ENCODE measurements at regions not wholly inside any gene's neighbourhood (a gene's known extent, or its start where the extent isn't known, plus 50 kb on each side); places are given as distances from the start of the nearest gene placed in this dataset.

DNA sequence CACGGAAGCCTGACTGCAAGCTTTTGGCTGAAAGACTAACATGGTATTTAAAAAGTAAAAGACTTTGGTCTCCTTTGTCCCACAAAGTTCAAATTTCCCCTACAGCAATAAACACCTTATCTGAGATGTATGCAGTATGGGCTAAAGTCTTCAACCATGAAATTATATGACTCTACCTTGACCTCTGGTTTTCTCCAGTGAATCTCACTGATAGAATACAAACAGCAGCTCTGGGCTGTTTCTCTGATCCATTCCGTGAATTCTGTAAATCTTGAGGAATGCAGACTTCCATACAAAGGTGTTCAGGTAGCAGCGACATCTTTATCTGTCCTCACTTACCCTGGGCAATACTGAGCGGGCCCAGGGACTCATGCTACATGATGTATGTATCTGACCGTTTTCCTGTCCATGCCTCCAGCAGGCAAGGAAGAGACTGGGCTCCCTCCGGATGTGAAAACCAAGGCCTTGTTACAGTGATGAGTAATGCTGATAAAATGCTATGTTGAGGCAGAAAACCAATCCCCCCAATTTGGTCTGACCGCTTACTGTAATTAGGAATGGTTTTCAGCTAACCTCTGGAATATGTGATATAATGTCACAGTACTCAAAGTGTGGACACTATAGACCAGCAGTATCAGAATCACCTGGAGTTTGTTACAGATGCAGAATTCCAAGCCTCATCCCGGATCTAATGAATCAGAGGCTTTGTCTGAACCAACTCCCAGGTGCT lies 589.8 kb downstream of the HS3ST4 start:
- TF ChIP-seq POLR2A (IDR thresholded peaks at IDR 0.05): no peak
- TF ChIP-seq, protein P1, sequence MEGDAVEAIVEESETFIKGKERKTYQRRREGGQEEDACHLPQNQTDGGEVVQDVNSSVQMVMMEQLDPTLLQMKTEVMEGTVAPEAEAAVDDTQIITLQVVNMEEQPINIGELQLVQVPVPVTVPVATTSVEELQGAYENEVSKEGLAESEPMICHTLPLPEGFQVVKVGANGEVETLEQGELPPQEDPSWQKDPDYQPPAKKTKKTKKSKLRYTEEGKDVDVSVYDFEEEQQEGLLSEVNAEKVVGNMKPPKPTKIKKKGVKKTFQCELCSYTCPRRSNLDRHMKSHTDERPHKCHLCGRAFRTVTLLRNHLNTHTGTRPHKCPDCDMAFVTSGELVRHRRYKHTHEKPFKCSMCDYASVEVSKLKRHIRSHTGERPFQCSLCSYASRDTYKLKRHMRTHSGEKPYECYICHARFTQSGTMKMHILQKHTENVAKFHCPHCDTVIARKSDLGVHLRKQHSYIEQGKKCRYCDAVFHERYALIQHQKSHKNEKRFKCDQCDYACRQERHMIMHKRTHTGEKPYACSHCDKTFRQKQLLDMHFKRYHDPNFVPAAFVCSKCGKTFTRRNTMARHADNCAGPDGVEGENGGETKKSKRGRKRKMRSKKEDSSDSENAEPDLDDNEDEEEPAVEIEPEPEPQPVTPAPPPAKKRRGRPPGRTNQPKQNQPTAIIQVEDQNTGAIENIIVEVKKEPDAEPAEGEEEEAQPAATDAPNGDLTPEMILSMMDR (IDR thresholded peaks at IDR 0.05): no peak
